Right atrium auricular region (tissue), 2 donors: ENCODE measurements at regions not wholly inside any gene's neighbourhood (a gene's known extent, or its start where the extent isn't known, plus 50 kb on each side); places are given as distances from the start of the nearest gene placed in this dataset.

Source experiments
- DNase-seq: peaks from one replicate; pipeline ENCODE4 v3.0.0-alpha.2; 2019; ENCODE audit warnings: low spot score
- H3K27ac ChIP-seq, 2 donors: fragments of 200-600 bp; sonication (generic); 1 replicate in 1 of 2; 2 replicates in 1 of 2; pipeline ENCODE4 v1.5.1; 2016 to 2019
- H3K27me3 ChIP-seq, 2 donors: fragments of 200-600 bp; sonication (generic); one replicate each; pipeline versions ENCODE4 v1.5.1 to v1.6.0; 2017 to 2019
- H3K36me3 ChIP-seq: fragments of 200-600 bp; sonication (generic); one replicate; pipeline ENCODE4 v1.5.1; 2016
- H3K4me1 ChIP-seq, 2 donors: fragments of 200-600 bp; sonication (generic); one replicate each; pipeline versions ENCODE4 v1.5.1 to v1.6.0; 2017 to 2019
- H3K4me3 ChIP-seq, 2 donors: fragments of 200-600 bp; sonication (generic); 1 replicate in 1 of 2; 2 replicates in 1 of 2; pipeline ENCODE4 v1.5.1; 2017 to 2019; ENCODE audit warnings: mild to moderate bottlenecking in 1 of 2, moderate library complexity in 1 of 2
- H3K9me3 ChIP-seq, 2 donors: fragments of 200-600 bp; sonication (generic); one replicate each; pipeline ENCODE4 v1.5.1; 2019
- TF ChIP-seq, protein P1 (sequence below), 2 donors: fragments of 200-600 bp; sonication (generic); IDR thresholded peaks; one replicate each; pipeline ENCODE4 v1.5.1; 2019; ENCODE audit warnings: antibody characterized with exemption in 2 of 2

DNA sequence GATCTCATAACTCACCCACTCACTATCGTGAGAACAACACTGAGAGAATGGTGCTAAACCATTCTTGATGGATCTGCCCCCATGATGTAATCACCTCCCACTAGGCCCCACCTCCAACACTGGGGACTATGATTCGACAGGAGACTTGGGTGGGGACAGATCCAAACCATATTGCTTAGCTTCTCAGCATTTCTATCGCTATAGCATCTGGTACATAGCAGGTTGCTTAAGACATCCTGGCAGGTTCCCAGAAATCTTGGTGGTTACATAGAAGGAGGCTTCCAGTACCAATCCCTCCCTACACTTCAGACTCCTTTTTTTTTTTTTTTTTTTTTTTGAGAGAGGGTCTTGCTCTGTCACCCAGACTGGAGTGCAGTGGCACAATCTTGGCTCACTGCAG, 487.8 kb downstream of the EDEM1 start:
- no peaks in the 10 kb centered on the region for H3K9me3 ChIP-seq
- no peaks in the 10 kb centered on the region for H3K36me3 ChIP-seq
- no peak overlapping the region for H3K4me3 ChIP-seq
- no peaks in the 10 kb centered on the region for H3K4me1 ChIP-seq
- DNase-seq, result no peak
- TF ChIP-seq, protein P1, sequence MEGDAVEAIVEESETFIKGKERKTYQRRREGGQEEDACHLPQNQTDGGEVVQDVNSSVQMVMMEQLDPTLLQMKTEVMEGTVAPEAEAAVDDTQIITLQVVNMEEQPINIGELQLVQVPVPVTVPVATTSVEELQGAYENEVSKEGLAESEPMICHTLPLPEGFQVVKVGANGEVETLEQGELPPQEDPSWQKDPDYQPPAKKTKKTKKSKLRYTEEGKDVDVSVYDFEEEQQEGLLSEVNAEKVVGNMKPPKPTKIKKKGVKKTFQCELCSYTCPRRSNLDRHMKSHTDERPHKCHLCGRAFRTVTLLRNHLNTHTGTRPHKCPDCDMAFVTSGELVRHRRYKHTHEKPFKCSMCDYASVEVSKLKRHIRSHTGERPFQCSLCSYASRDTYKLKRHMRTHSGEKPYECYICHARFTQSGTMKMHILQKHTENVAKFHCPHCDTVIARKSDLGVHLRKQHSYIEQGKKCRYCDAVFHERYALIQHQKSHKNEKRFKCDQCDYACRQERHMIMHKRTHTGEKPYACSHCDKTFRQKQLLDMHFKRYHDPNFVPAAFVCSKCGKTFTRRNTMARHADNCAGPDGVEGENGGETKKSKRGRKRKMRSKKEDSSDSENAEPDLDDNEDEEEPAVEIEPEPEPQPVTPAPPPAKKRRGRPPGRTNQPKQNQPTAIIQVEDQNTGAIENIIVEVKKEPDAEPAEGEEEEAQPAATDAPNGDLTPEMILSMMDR (IDR thresholded peaks at IDR 0.05), result no peak
- no peaks in the 10 kb centered on the region for H3K27me3 ChIP-seq
- H3K27ac ChIP-seq, result no peak overlapping the region

DNA sequence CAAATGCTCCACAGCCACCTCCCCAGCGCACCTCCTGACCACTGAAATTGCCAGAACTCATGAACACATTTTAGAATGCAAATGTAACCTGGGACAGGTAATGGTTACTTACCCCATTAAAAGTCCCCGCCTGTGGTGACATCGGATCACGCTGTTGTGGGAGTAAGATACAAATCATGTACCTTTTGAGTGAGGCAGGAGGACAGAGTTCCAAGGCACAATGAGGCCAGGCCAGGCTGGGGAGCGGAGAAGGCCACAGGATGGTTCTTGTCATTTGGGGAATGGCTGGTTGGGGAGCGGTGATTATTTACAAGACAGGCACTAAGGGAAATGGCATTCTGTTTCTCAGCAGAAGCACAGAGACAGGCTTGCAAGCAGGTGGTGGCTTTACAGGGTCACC, 490.0 kb downstream of the EDEM1 start:
- Histone ChIP-seq H3K27ac (no peak overlapping the region), H3K36me3 (no peaks in the 10 kb centered on the region), H3K27me3 (no peaks in the 10 kb centered on the region), H3K4me3 (no peak overlapping the region), H3K4me1 (no peaks in the 10 kb centered on the region), H3K9me3 (no peaks in the 10 kb centered on the region)
- DNase-seq, result no peak
- TF ChIP-seq, protein P1 (IDR thresholded peaks at IDR 0.05), result no peak

DNA sequence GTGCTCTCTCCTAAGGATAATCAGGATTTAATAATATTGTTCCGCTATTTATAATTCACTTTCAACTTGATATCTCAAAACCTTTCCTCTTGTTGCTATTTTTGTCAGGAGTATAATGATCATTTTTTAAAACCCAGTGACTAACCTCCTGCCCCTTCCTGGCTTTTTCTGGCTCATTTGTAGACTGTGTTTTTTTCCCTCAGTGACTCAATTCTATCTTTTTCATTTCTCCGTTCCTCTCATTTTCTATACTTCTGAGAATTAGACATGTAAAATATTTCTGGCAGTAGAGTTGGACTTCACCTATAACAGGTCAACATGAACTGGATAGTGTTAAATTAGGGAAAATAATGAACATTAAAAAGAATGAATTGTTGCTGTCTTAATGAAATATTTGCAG, 490.7 kb downstream of the EDEM1 start:
- Histone ChIP-seq H3K9me3 (no peaks in the 10 kb centered on the region), H3K27ac (no peak overlapping the region), H3K36me3 (no peaks in the 10 kb centered on the region), H3K4me1 (no peaks in the 10 kb centered on the region), H3K4me3 (no peak overlapping the region), H3K27me3 (no peaks in the 10 kb centered on the region)
- TF ChIP-seq, protein P1 (IDR thresholded peaks at IDR 0.05), result no peak
- DNase-seq, result no peak

DNA sequence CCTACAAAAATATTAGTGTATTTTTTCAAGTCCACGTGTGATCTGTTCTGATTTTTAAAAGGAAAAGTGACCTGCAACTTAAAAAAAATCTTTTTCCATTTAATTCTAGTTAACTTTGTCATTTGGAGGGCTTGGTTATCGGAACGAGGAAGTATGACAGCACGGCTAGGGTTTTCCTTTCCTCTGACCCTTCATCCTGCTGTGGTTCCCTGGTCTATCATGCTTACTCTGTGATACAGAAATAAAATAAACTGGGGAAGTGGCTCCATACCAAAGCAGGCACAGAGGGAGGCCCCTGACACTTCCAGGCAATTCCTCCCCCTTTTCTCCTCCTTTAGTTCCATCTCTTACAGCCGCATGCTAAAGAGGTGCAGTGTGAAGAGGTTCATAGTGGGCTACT, 491.3 kb downstream of the EDEM1 start:
- Histone ChIP-seq H3K9me3 (no peaks in the 10 kb centered on the region), H3K27me3 (no peaks in the 10 kb centered on the region), H3K27ac (no peak overlapping the region), H3K4me1 (no peaks in the 10 kb centered on the region), H3K36me3 (no peaks in the 10 kb centered on the region), H3K4me3 (no peak overlapping the region)
- no peak for DNase-seq
- TF ChIP-seq, protein P1 (IDR thresholded peaks at IDR 0.05), result no peak

DNA sequence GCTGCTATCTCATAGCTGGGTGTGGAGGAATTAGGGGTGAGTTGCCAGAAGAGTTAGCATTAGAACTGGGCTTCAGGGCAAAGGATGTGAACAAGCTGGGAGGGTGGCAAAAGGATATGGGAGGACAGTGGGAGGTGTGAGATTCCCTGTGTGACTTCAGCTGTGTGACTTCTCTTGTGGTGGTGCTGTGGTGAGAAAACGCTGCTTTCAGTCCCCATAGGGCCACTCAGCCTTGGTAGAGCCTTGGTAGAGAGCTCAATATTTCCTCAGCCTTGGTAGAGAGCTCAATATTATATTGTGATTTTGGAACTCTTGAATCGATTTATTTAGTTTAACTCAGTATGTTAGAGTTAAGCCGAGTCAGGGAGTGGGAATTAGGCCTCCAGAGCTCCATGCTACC, 499.7 kb downstream of the EDEM1 start:
- Histone ChIP-seq H3K4me1 (no peaks in the 10 kb centered on the region), H3K27me3 (no peaks in the 10 kb centered on the region), H3K9me3 (peaks cover 0 to 8% of the 10 kb centered on the region in 2 donors), H3K27ac (no peak overlapping the region), H3K36me3 (no peaks in the 10 kb centered on the region), H3K4me3 (no peak overlapping the region)
- DNase-seq, result no peak
- TF ChIP-seq, protein P1 (IDR thresholded peaks at IDR 0.05), result no peak

DNA sequence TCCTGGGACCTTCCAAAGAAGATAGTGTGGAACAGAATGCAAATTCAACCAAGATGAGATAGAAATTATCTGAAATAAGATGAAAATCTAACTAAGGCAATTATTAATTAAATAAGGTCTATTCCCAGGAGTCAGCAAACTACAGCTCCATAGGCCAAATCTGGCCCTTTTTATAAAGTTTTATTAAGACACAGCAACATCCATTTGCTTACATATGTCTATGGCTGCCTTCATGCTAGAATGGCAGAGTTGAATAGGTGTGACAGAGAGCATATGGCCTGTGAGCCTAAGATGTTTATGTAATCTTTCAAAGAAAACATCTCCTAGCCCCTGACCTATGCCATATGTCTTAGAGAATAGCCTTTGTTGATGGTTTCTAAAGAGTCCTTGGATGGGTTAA, 503.0 kb downstream of the EDEM1 start:
- H3K27ac ChIP-seq, result no peak overlapping the region
- no peak for DNase-seq
- TF ChIP-seq, protein P1 (IDR thresholded peaks at IDR 0.05), result no peak
- no peaks in the 10 kb centered on the region for H3K27me3 ChIP-seq
- no peaks in the 10 kb centered on the region for H3K36me3 ChIP-seq
- H3K9me3 ChIP-seq, result peaks cover 0 to 8% of the 10 kb centered on the region in 2 donors
- no peaks in the 10 kb centered on the region for H3K4me1 ChIP-seq
- no peak overlapping the region for H3K4me3 ChIP-seq
